GM23248 (cell line): ENCODE measurements at regions not wholly inside any gene's neighbourhood (a gene's known extent, or its start where the extent isn't known, plus 50 kb on each side); places are given as distances from the start of the nearest gene placed in this dataset.

ENCODE experiments used
- EZH2 ChIP-seq: fragments of 200-600 bp; sonication (generic); IDR thresholded peaks from 2 replicates; pipeline ENCODE4 v1.6.1; 2018; ENCODE audit warnings: antibody characterized with exemption, mild to moderate bottlenecking; ENCODE audit not compliant: insufficient read depth, poor library complexity, severe bottlenecking
- EZH2phosphoT487 ChIP-seq: fragments of 200-600 bp; sonication (generic); IDR thresholded peaks from 2 replicates; pipeline ENCODE4 v1.6.1; 2018; ENCODE audit warnings: antibody characterized with exemption, moderate library complexity, mild to moderate bottlenecking, low read depth; ENCODE audit not compliant: insufficient read depth

DNA sequence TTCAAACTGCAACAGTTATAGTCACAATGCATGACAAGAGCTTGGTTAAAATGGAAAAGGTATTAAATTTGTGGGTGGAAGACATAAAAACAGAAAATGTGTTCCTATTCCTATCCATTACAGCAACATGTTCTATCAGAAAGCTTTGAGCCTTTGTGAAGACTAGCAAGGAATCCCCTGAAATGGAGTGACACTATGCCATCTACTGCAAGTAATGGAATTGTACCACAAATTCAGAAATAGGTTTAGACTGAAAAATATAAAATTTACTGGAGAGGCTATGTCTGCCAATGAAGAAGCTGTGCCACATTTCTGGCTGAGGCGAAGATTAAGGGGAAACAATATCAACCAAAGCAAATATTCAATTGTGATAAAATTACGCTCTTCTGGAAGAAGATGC lies 247.9 kb downstream of the ADAM29 start:
- TF ChIP-seq EZH2 (no peak), EZH2phosphoT487 (no peak)
